ELF-1 (cell line): ENCODE measurements at regions not wholly inside any gene's neighbourhood (a gene's known extent, or its start where the extent isn't known, plus 50 kb on each side); places are given as distances from the start of the nearest gene placed in this dataset.
A peak's percentile ranks its signal among the peaks of the same experiment; 100 is the strongest.
"Not testable (repeated sequence)": the region's sequence is repeated elsewhere in the genome, so short reads cannot be mapped to it uniquely, and the experiment has no call there.

Experiments
- DNase-seq: peaks from one replicate; pipeline ENCODE4 v3.0.0-alpha.2; 2016; ENCODE audit warnings: low read depth, low spot score

GRCh38 chr12:107826276-107826675, 51.8 kb downstream of the ASCL4 start:
- no peak for DNase-seq

DNA sequence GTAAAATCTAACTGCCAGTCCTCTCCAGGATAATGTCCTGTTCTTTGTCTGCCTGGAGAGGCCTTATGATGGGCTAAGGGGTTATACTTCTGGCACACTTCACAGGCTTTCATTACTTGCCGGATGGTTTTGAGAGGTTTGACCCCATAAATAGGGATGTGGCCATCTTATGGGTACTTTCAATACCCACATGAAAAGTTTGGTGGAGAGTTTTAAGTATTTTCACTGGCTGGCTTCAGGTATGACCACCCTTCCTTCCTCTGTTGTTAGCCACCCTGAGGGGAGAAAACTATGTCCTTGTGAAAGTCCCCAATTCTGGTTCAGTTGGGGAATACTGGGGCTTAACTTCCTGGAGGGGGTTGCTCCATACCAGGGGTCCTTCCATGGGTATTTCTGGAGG, 54.8 kb downstream of the ASCL4 start:
- DNase-seq, result no peak

DNA sequence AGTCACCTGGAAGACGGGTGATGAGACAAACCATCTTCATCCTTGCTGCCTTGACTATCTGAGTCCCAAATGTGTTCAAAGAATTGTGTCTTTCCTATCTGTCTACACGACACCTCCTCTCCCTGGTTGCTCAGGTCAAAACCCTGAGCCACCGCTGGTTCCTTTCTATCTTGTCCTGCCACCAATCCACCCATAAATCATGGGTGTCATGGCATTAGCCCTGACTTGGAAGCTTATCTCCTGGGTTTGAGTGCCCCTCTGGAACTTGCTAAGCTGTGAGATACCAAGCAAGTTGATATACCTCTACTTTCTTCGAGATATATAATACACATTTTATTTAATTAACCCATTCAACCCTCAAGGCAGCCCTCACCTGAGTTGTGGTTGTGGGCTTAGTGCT, 57.9 kb downstream of the ASCL4 start:
- DNase-seq, result no peak

GRCh38 chr12:107840186-107840585, 65.7 kb downstream of the ASCL4 start:
- no peak for DNase-seq

DNA sequence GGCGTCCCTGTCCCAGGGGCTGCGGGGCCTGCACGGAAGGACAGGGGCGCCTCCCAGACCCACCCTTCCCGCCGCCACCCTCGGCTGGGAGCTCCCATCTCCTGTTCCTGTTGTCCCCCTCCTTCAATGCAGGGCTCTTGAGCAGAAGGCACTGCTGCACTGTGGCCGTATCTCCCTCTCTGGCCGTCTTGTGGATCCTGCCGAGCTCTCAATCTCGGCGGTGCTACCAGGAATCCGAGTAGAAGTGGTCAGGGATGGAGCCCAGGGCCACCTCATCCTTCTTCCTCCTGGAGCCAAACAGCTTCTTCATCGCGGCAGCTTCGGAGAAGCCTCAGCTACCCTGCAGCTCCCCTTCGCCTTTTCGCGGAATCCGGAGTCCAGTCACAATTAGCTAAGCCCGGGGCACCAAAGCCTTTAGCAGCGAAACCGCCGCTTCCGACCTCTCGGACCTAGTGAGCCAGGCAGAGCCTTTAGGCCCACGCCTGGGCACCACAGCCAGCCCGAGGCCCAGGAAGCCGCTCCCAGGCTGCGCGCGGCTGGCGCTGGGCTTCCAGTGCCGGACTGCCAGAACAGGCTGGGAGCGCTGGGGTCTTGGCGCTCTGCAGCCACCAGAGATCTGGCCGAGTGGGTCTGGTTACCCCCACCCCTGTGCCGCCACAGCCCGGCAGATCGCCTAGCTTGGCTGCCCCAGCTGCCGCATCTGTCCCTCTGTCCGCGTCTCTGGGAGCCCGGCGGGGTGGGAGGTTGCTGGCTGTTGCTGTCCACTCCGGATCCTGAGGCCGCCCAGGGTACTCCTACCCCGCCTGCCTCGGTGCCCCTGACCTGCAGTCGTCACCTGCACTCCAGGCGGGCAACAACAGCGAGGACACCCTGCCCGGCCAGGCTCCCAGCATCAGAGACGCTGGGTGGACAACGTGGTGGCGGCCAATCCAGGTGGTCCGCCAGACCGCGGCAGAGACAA, 69.1 kb downstream of the ASCL4 start:
- DNase-seq, result peak; percentile 56

GRCh38 chr12:107844312-107844921, 69.9 kb downstream of the ASCL4 start:
- peak; percentile 57 for DNase-seq

- DNase-seq, result no peak
Measured at GRCh38 chr12:107845226-107845979, 70.9 kb downstream of the ASCL4 start.

DNA sequence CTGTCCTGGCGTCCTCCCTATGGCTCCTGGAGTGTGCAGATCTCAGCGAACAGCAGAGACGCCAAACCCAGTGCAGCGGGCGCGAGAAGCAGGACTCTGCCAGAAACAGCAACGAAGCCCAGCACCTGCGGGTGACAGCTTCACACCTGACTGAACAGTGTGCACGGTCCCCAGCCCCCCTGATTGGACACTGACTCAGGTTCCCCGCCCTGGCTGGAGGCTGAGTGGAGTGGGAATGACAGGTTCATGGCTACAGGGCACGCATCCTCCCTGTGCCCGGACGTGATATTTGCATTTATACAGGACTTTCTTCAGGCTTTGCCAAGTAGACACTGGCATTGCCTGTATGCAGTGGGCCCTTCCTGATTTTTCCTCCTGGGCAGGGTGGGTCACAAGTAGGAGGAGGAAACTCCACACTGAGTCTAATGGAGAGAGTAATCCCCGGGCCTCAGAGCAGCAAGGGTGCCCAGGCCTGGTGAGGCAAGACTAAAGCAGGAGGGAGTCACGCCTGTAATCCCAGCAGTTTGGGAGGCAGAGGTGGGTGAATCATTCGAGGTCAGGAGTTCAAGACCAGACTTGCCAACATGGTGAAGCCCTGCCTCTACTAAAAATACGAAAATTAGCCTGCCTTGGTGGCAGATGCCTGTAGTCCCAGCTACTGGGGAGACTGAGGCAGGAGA, 71.6 kb downstream of the ASCL4 start:
- DNase-seq, result no peak

- no peak for DNase-seq
Measured at GRCh38 chr12:107847430-107847829, 72.9 kb downstream of the ASCL4 start.

- peak; percentile 20 for DNase-seq
Measured at GRCh38 chr12:107847830-107848229, 73.3 kb downstream of the ASCL4 start.

DNA sequence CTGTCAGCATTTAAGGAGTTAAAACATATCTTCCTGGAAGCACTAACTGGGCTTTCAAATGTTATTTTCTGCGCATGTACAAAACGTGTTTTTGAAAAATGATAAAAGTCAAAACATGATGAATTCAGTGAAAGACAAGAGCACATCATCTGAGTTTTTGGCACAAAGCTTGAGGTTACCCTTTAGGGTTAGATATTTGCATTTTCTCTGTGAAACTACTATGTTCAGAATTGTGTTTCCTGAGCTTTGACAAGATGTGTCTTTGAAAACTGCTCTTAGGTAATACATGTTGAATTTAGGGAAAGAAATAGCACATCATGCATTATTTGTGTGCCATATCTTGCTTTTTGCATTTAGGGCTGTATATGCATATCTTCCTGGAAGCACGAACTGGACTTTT, 79.0 kb downstream of the ASCL4 start:
- no peak for DNase-seq

DNA sequence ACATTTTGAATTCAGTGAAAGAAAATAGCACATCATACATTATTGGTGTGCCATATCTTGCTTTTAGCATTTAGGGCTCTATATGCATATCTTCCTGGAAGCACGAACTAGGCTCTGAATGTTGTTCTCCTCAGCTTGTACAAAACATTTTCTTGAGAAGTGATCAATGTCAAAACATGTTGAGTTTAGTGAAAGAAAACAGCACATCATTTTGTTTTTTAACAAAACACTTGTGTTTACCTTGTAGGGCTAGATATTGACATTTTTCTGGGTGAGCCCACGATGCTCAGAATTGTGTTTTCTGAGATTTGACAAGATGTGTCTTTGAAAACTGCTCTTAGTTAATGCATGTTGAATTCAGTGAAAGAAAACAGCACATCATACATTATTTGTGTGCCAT, 81.0 kb downstream of the ASCL4 start:
- DNase-seq, result no peak

DNA sequence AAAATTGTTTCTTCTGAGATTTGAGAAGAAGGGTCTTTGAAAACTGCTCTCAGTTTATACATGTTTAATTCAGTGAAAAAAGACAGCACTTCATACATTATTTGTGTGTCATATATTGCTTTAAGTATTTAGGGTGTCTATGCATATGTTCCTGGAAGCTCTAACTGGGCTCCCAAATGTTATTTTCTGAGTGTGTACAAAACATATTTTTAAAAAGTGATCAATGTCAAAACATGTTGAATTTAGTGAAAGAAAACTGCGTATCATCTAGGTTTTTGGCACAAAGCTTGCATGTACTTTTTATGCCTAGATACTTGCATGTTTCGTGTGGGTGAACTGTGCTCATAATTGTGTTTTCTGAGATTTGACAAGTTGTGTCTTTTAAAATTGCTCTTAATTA, 81.6 kb downstream of the ASCL4 start:
- DNase-seq, result no peak

GRCh38 chr12:107857191-107857590, 82.7 kb downstream of the ASCL4 start:
- no peak for DNase-seq

DNA sequence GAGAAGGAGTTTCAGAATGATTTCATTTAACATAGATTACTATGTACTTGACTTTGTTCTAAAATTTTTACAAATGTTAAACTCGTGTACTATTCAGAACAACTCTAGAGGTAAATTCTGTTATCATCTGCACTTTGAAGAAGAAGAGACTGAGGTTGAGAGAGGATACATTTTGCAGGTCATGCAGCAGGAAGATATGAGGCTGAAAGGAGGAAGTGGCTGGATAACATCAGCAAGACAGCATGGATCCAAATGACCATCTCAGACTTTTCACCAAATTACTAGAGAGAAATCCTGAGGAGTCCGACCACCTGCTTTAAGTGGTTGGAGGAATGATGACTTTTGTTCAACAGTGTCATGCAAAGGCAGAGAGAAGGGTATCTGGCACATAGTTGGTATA, 84.9 kb downstream of the ASCL4 start:
- no peak for DNase-seq

GRCh38 chr12:107864235-107864634, 89.7 kb downstream of the ASCL4 start:
- DNase-seq, result peak; percentile 39

- not testable (repeated sequence) for DNase-seq
Measured at GRCh38 chr12:107864727-107865126, 90.2 kb downstream of the ASCL4 start.

GRCh38 chr12:107873223-107873622, 98.7 kb downstream of the ASCL4 start:
- no peak for DNase-seq

DNA sequence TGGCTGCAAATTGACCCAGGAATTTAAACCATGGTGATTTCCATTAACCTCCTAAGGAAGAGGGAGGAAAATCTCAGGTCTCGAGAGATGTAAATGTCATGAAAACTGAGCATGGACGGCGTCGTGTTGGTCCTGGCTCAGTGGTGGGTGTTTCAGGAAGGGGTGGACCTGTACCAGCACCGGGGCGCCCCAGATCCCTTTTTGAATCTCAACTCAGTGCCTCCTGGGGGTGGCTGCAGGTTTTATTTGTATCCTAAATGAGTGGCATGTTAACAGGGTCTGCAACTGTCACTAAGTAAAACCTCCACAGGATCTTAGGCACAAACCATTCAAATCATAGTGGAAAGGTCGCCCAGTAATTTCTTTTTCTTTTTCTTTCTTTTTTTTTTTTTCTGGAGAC, 101.3 kb downstream of the ASCL4 start:
- DNase-seq, result no peak

GRCh38 chr12:107884769-107885694, 110.5 kb downstream of the ASCL4 start:
- DNase-seq, result peak; percentile 67

GRCh38 chr12:107888789-107889188, 114.3 kb downstream of the ASCL4 start:
- no peak for DNase-seq
